PC-9 (cell line): ENCODE measurements at regions not wholly inside any gene's neighbourhood (a gene's known extent, or its start where the extent isn't known, plus 50 kb on each side); places are given as distances from the start of the nearest gene placed in this dataset.

Experiments
- BruUV-seq: library from RNA; stranded (reverse); fragments of 400-500 nt; replicated peaks from 2 replicates; lab custom pipeline; 2021; lab: Mats Ljungman, UMichigan
- CTCF ChIA-PET: fragments of 300-600 bp; sonication (Branson Sonifier 250); formaldehyde crosslinking; loops from one replicate; lab custom pipeline; 2022; ENCODE audit warnings: antibody characterized with exemption; lab: Charles Lee
- POLR2A ChIA-PET: fragments of 300-600 bp; sonication (Branson Sonifier 250); formaldehyde crosslinking; loops from one replicate; lab custom pipeline; 2022; ENCODE audit warnings: antibody characterized with exemption; ENCODE audit not compliant: unreplicated experiment; lab: Charles Lee
- DNase-seq, 2 experiments: peaks; one replicate each; pipeline versions ENCODE4 v3.0.0 to v3.0.0-alpha.2; 2015 to 2022; ENCODE audit warnings: mixed read lengths in 1 of 2
- H2AFZ ChIP-seq: fragments of 200-600 bp; sonication (generic); 2 replicates; pipeline ENCODE4 v1.8.1; 2017; ENCODE audit warnings: antibody characterized with exemption
- H3F3A ChIP-seq: fragments of 200-600 bp; sonication (generic); 2 replicates; pipeline ENCODE4 v1.8.1; 2017; ENCODE audit warnings: antibody characterized with exemption, mild to moderate bottlenecking, low read depth; ENCODE audit not compliant: insufficient read depth
- H3K27ac ChIP-seq: fragments of 200-600 bp; sonication (generic); 2 replicates; pipeline ENCODE4 v1.6.1; 2016; ENCODE audit warnings: mixed run types
- H3K27me3 ChIP-seq: fragments of 200-600 bp; sonication (generic); 2 replicates; pipeline ENCODE4 v1.6.1; 2016; ENCODE audit warnings: low read depth, mixed run types; ENCODE audit not compliant: insufficient read depth
- H3K36me3 ChIP-seq: fragments of 200-600 bp; sonication (generic); 2 replicates; pipeline ENCODE4 v1.6.1; 2016; ENCODE audit warnings: low read depth, mixed run types
- H3K4me1 ChIP-seq: fragments of 200-600 bp; sonication (generic); replicated peaks from 2 replicates; pipeline ENCODE4 v1.6.1; 2016; ENCODE audit warnings: mixed run types; ENCODE audit not compliant: insufficient read depth
- H3K4me2 ChIP-seq: fragments of 200-600 bp; sonication (generic); 2 replicates; pipeline ENCODE4 v1.6.1; 2017; ENCODE audit warnings: mixed run types
- H3K4me3 ChIP-seq: fragments of 200-600 bp; sonication (generic); 2 replicates; pipeline ENCODE4 v1.6.1; 2016; ENCODE audit warnings: mixed run types
- H3K79me2 ChIP-seq: fragments of 200-600 bp; sonication (generic); 2 replicates; pipeline ENCODE4 v1.6.1; 2017; ENCODE audit warnings: low read depth, mixed run types
- H3K9me2 ChIP-seq: fragments of 200-600 bp; sonication (generic); 2 replicates; pipeline ENCODE4 v1.8.1; 2017; ENCODE audit warnings: mild to moderate bottlenecking; ENCODE audit not compliant: insufficient read depth
- H3K9me3 ChIP-seq: fragments of 200-600 bp; sonication (generic); 2 replicates; pipeline ENCODE4 v1.8.1; 2016; ENCODE audit warnings: low read depth; ENCODE audit not compliant: insufficient read depth
- H4K20me1 ChIP-seq: fragments of 200-600 bp; sonication (generic); 2 replicates; pipeline ENCODE4 v1.8.1; 2017; ENCODE audit not compliant: insufficient read depth
- EZH2 ChIP-seq: fragments of 200-600 bp; sonication (generic); IDR thresholded peaks from 2 replicates; pipeline ENCODE4 v1.8.0; 2017; ENCODE audit warnings: antibody characterized with exemption, low read depth
- intact Hi-C: fragments of 100-400 bp; cut with micrococcal nuclease; formaldehyde crosslinking; loops from one replicate; pipeline ENCODE4 v1.10.0; 2022; ENCODE audit not compliant: unreplicated experiment
- TF ChIP-seq, protein P1 (sequence below): fragments of 200-600 bp; sonication (generic); conservative IDR thresholded peaks from 2 replicates; pipeline ENCODE4 v1.6.1; 2017; ENCODE audit warnings: mixed run types, antibody characterized with exemption, mild to moderate bottlenecking, moderate library complexity

DNA sequence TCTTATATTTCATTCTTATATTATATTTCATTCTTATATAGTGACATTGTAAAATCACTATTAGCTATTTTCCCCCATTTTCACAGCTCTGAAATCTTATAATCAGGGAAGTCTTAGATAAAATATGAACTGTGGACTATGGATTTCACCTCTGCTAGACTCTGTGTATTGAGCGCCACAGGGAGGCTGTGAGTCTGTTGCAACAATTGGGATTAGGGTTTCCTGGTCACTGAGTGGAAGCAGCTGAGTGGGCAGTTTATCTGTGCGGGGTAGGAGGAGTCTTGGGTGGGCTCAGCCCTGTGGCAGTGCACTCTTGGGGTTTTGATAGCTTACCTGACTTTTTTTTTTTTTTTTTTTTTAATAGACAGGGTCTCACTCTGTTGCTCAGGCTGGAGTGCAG, 249.5 kb downstream of the PTTG2 start:
- Histone ChIP-seq H3F3A (no peaks in the 10 kb centered on the region), H3K27ac (no peak overlapping the region), H2AFZ (no peak overlapping the region), H3K9me3 (0 out of 2 replicates have a peak, but pooled peaks cover 4% of the 10 kb centered on the region), H3K79me2 (no peaks in the 10 kb centered on the region), H3K4me3 (no peak overlapping the region), H3K36me3 (no peaks in the 10 kb centered on the region), H3K4me1 (no peaks in the 10 kb centered on the region), H3K27me3 (no peaks in the 10 kb centered on the region), H3K4me2 (no peak overlapping the region), H4K20me1 (no peaks in the 10 kb centered on the region), H3K9me2 (no peaks in the 10 kb centered on the region)
- TF ChIP-seq, protein P1, sequence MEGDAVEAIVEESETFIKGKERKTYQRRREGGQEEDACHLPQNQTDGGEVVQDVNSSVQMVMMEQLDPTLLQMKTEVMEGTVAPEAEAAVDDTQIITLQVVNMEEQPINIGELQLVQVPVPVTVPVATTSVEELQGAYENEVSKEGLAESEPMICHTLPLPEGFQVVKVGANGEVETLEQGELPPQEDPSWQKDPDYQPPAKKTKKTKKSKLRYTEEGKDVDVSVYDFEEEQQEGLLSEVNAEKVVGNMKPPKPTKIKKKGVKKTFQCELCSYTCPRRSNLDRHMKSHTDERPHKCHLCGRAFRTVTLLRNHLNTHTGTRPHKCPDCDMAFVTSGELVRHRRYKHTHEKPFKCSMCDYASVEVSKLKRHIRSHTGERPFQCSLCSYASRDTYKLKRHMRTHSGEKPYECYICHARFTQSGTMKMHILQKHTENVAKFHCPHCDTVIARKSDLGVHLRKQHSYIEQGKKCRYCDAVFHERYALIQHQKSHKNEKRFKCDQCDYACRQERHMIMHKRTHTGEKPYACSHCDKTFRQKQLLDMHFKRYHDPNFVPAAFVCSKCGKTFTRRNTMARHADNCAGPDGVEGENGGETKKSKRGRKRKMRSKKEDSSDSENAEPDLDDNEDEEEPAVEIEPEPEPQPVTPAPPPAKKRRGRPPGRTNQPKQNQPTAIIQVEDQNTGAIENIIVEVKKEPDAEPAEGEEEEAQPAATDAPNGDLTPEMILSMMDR, result no peak
- no peak for TF ChIP-seq EZH2
- no peak for DNase-seq
- POLR2A ChIA-PET, result no interaction called here
- CTCF ChIA-PET, result no interaction called here
- BruUV-seq, result no TSS peak
- intact Hi-C loops, result no loop called here

DNA sequence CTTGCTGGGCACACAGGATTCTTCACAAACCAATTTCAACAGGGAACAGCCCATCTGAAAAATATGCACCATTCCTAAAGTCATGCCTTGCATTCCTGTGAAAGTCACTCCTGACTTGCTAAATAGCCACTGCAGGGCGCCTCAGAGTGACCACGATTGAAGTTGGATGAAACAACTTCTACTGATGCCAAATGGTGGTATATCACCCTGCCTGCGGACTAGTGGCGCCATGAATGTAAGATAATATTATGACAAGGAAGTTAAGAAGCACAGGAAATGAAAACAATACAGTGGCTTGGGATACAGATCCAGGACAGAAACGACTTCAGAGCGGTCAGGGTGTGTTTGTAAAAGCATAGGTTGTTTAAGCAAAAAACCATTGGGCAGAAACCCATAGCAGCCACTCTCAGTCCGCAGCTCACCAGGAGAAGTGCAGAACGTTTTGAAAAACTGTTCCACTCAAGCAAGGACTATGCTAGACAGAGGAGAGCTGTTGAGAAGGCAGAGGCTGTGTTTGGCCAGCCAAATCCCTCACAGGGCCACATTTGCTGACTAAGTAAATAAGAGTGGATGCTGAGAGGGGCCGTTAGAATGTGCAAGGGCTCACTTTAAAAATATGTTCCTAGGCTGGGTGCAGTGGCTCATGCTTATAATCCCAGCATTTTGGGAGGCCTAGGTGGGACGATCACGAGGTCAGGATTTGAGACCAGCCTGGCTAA, 250.4 kb downstream of the PTTG2 start:
- DNase-seq, result no peak
- ChIA-PET POLR2A (interaction anchor here (0.7 kb wide), 1 partner anchor 109 kb away, joined by 4 read pairs; no protein-coding TSS in a partner anchor), CTCF (no interaction called here)
- intact Hi-C loops, result no loop called here
- Histone ChIP-seq H3K27ac (no peak overlapping the region), H3K4me2 (no peak overlapping the region), H3K4me1 (no peaks in the 10 kb centered on the region), H3F3A (no peaks in the 10 kb centered on the region), H3K79me2 (no peaks in the 10 kb centered on the region), H4K20me1 (no peaks in the 10 kb centered on the region), H2AFZ (no peak overlapping the region), H3K4me3 (no peak overlapping the region), H3K9me3 (0 out of 2 replicates have a peak, but pooled peaks cover 4% of the 10 kb centered on the region), H3K36me3 (no peaks in the 10 kb centered on the region), H3K9me2 (no peaks in the 10 kb centered on the region), H3K27me3 (no peaks in the 10 kb centered on the region)
- no TSS peak for BruUV-seq
- TF ChIP-seq, protein P1, result no peak
- no peak for TF ChIP-seq EZH2

- H2AFZ ChIP-seq, result no peak overlapping the region
- no peak overlapping the region for H3K27ac ChIP-seq
Measured at GRCh38 chr4:38211885-38212284, 251.7 kb downstream of the PTTG2 start.

More at GRCh38 chr4:38211885-38212284, 251.7 kb downstream of the PTTG2 start:
- Histone ChIP-seq H3K4me1 (no peaks in the 10 kb centered on the region), H3F3A (no peaks in the 10 kb centered on the region), H3K27me3 (no peaks in the 10 kb centered on the region), H3K79me2 (no peaks in the 10 kb centered on the region), H3K9me3 (no peaks in the 10 kb centered on the region), H3K4me3 (no peak overlapping the region), H3K4me2 (no peak overlapping the region), H4K20me1 (no peaks in the 10 kb centered on the region), H3K9me2 (no peaks in the 10 kb centered on the region), H3K36me3 (no peaks in the 10 kb centered on the region)
- ChIA-PET POLR2A (no interaction called here), CTCF (no interaction called here)
- DNase-seq, result no peak
- BruUV-seq, result no TSS peak
- intact Hi-C loops, result no loop called here
- no peak for TF ChIP-seq EZH2
- TF ChIP-seq, protein P1, result no peak
